ENCODE measurements at regions not wholly inside any gene's neighbourhood (a gene's known extent, or its start where the extent isn't known, plus 50 kb on each side); places are given as distances from the start of the nearest gene placed in this dataset.
"Not testable (repeated sequence)": the region's sequence is repeated elsewhere in the genome, so short reads cannot be mapped to it uniquely, and the experiment has no call there.

- Histone ChIP-seq H3K79me2 (replicated peaks; ENCODE audit: insufficient read depth, low read length) (no peaks in the 10 kb centered on the region), H3K9me3 (ENCODE audit: low read length) (no peaks in the 10 kb centered on the region), H3K27ac (ENCODE audit: low read length) (no peak overlapping the region), H3K27me3 (ENCODE audit: insufficient read depth, low read depth, low read length) (no peaks in the 10 kb centered on the region), H4K20me1 (ENCODE audit: insufficient read depth) (no peaks in the 10 kb centered on the region), H3K4me2 (ENCODE audit: low read length) (no peak overlapping the region), H2AFZ (ENCODE audit: low read depth, low read length) (no peak overlapping the region), H3K9me2 (ENCODE audit: insufficient read depth, low read length) (no peaks in the 10 kb centered on the region), H3K4me3 (ENCODE audit: low read length) (no peak overlapping the region), H3F3A (ENCODE audit: insufficient read depth, low read length, poor library complexity, severe bottlenecking) (no peaks in the 10 kb centered on the region), H3K9ac (ENCODE audit: low read length) (no peak overlapping the region), H3K36me3 (ENCODE audit: insufficient read depth, low read length) (no peaks in the 10 kb centered on the region)
- TF ChIP-seq CTCF (IDR thresholded peaks at IDR 0.05; ENCODE audit: poor library complexity, severe bottlenecking) (no peak), TAF1 (IDR thresholded peaks at IDR 0.05; ENCODE audit: low read depth) (no peak), SMC3 (conservative IDR thresholded peaks at IDR 0.05; ENCODE audit: poor library complexity) (no peak), REST (IDR thresholded peaks at IDR 0.05; ENCODE audit: borderline replicate concordance) (no peak), EZH2 (IDR thresholded peaks at IDR 0.05; ENCODE audit: borderline replicate concordance, insufficient read depth, low read length, poor library complexity, severe bottlenecking) (no peak), MXI1 (conservative IDR thresholded peaks at IDR 0.05; ENCODE audit: poor library complexity, severe bottlenecking) (no peak), EP300 (conservative IDR thresholded peaks at IDR 0.05; ENCODE audit: poor library complexity, severe bottlenecking) (no peak), POLR2AphosphoS5 (IDR thresholded peaks at IDR 0.05) (no peak), RAD21 (conservative IDR thresholded peaks at IDR 0.05) (no peak)
Observed at GRCh38 chrX:104469771-104470170, 96.2 kb upstream of the IL1RAPL2 start.

GRCh38 chrX:104459796-104460195, 106.2 kb upstream of the IL1RAPL2 start:
- Histone ChIP-seq H3K9ac (ENCODE audit: low read length) (no peak overlapping the region), H3K9me2 (ENCODE audit: insufficient read depth, low read length) (no peaks in the 10 kb centered on the region), H3K79me2 (replicated peaks; ENCODE audit: insufficient read depth, low read length) (no peaks in the 10 kb centered on the region), H3K36me3 (ENCODE audit: insufficient read depth, low read length) (no peaks in the 10 kb centered on the region), H3K4me3 (ENCODE audit: low read length) (no peak overlapping the region), H3K9me3 (ENCODE audit: low read length) (no peaks in the 10 kb centered on the region), H3F3A (ENCODE audit: insufficient read depth, low read length, poor library complexity, severe bottlenecking) (no peaks in the 10 kb centered on the region), H2AFZ (ENCODE audit: low read depth, low read length) (no peak overlapping the region), H3K27ac (ENCODE audit: low read length) (no peak overlapping the region), H3K4me2 (ENCODE audit: low read length) (no peak overlapping the region), H3K27me3 (ENCODE audit: insufficient read depth, low read depth, low read length) (no peaks in the 10 kb centered on the region), H4K20me1 (ENCODE audit: insufficient read depth) (no peaks in the 10 kb centered on the region)
- TF ChIP-seq MXI1 (conservative IDR thresholded peaks at IDR 0.05; ENCODE audit: poor library complexity, severe bottlenecking) (no peak), EP300 (conservative IDR thresholded peaks at IDR 0.05; ENCODE audit: poor library complexity, severe bottlenecking) (no peak), POLR2AphosphoS5 (IDR thresholded peaks at IDR 0.05) (no peak), REST (IDR thresholded peaks at IDR 0.05; ENCODE audit: borderline replicate concordance) (no peak), TAF1 (IDR thresholded peaks at IDR 0.05; ENCODE audit: low read depth) (no peak), CTCF (IDR thresholded peaks at IDR 0.05; ENCODE audit: poor library complexity, severe bottlenecking) (no peak)

GRCh38 chrX:104457130-104457529, 108.9 kb upstream of the IL1RAPL2 start:
- not testable (repeated sequence) for H3K9me3 ChIP-seq (ENCODE audit: low read length); H3K79me2 ChIP-seq (replicated peaks; ENCODE audit: insufficient read depth, low read length); H3K9ac ChIP-seq (ENCODE audit: low read length); H3K36me3 ChIP-seq (ENCODE audit: insufficient read depth, low read length); H3K27me3 ChIP-seq (ENCODE audit: insufficient read depth, low read depth, low read length); H2AFZ ChIP-seq (ENCODE audit: low read depth, low read length); H4K20me1 ChIP-seq (ENCODE audit: insufficient read depth); H3K27ac ChIP-seq (ENCODE audit: low read length); H3K9me2 ChIP-seq (ENCODE audit: insufficient read depth, low read length); H3K4me3 ChIP-seq (ENCODE audit: low read length); H3F3A ChIP-seq (ENCODE audit: insufficient read depth, low read length, poor library complexity, severe bottlenecking); H3K4me2 ChIP-seq (ENCODE audit: low read length)
